H1 (cell line): ENCODE measurements at regions not wholly inside any gene's neighbourhood (a gene's known extent, or its start where the extent isn't known, plus 50 kb on each side); places are given as distances from the start of the nearest gene placed in this dataset.

Source experiments
- CTCF ChIA-PET: fragments of 300-600 bp; sonication (Branson Sonifier 250); formaldehyde crosslinking; loops from one replicate; lab custom pipeline; 2021; ENCODE audit not compliant: partially characterized antibody; lab: Charles Lee
- POLR2A ChIA-PET: fragments of 300-600 bp; sonication (Branson Sonifier 250); formaldehyde crosslinking; loops from one replicate; lab custom pipeline; 2021; ENCODE audit warnings: inconsistent platforms; ENCODE audit not compliant: partially characterized antibody; lab: Charles Lee
- DNase-seq, 2 experiments: peaks; one replicate each; pipeline versions ENCODE4 v3.0.0 to v3.0.0-alpha.2; 2010 to 2022; ENCODE audit warnings: low spot score in 2 of 2, low read depth in 1 of 2, mixed read lengths in 1 of 2
- FAIRE-seq: peaks from 2 replicates; lab custom pipeline; 2011; peaks lifted over from hg19 to GRCh38; lab: Jason Lieb, UNC
- H2AFZ ChIP-seq: 2 replicates; pipeline ENCODE4 v1.8.1; 2012; ENCODE audit warnings: low read length, inconsistent platforms
- H2AK5ac ChIP-seq: 2 replicates; pipeline ENCODE4 v1.6.1; 2013; ENCODE audit warnings: low read depth, low read length
- H2BK120ac ChIP-seq: replicated peaks from 2 replicates; pipeline ENCODE3; 2013; ENCODE audit warnings: low read depth, low read length, inconsistent platforms
- H2BK12ac ChIP-seq: 2 replicates; pipeline ENCODE4 v1.6.1; 2013; ENCODE audit warnings: low read depth, low read length
- H2BK15ac ChIP-seq: 2 replicates; pipeline ENCODE4 v1.6.1; 2013; ENCODE audit warnings: low read length
- H2BK20ac ChIP-seq: 2 replicates; pipeline ENCODE4 v1.6.1; 2013; ENCODE audit warnings: low read length
- H2BK5ac ChIP-seq: 2 replicates; pipeline ENCODE4 v1.6.1; 2013; ENCODE audit warnings: low read depth, low read length
- H3K14ac ChIP-seq: 2 replicates; pipeline ENCODE4 v1.6.1; 2013; ENCODE audit warnings: inconsistent platforms; ENCODE audit not compliant: insufficient read length
- H3K18ac ChIP-seq: 2 replicates; pipeline ENCODE4 v1.6.1; 2013; ENCODE audit warnings: low read length; ENCODE audit errors: extremely low read depth
- H3K23ac ChIP-seq: 2 replicates; pipeline ENCODE4 v1.6.1; 2013; ENCODE audit warnings: inconsistent platforms; ENCODE audit not compliant: insufficient read length
- H3K23me2 ChIP-seq: 2 replicates; pipeline ENCODE4 v1.6.1; 2013; ENCODE audit warnings: low read depth, low read length
- H3K27ac ChIP-seq: 2 replicates; pipeline ENCODE4 v1.6.1; 2011; ENCODE audit warnings: low read depth, low read length, inconsistent platforms
- H3K27me3 ChIP-seq, 4 experiments: replicated peaks in 1 of 4; 1 replicate in 1 of 4; 2 replicates in 3 of 4; pipeline versions ENCODE4 v1.6.1 to v1.8.1; 2011 to 2013; ENCODE audit warnings: low read length in 3 of 4, mild to moderate bottlenecking in 3 of 4, inconsistent platforms in 2 of 4, mixed read lengths in 2 of 4, moderate library complexity in 1 of 4; ENCODE audit not compliant: control insufficient read depth in 3 of 4, insufficient read depth in 3 of 4; ENCODE audit errors: extremely low read depth in 1 of 4
- H3K36me3 ChIP-seq, 4 experiments: 2 replicates each; pipeline versions ENCODE4 v1.6.1 to v1.8.1; 2011 to 2013; ENCODE audit warnings: mild to moderate bottlenecking in 4 of 4, low read length in 3 of 4, moderate library complexity in 2 of 4, control low read depth in 1 of 4, inconsistent platforms in 1 of 4; ENCODE audit not compliant: insufficient read depth in 4 of 4, control insufficient read depth in 2 of 4
- H3K4ac ChIP-seq: replicated peaks from 2 replicates; pipeline ENCODE3; 2013; ENCODE audit warnings: low read length, low read depth, mixed read lengths, inconsistent platforms; ENCODE audit not compliant: insufficient read length
- H3K4me1 ChIP-seq, 4 experiments: replicated peaks in 1 of 4; 1 replicate in 1 of 4; 2 replicates in 3 of 4; pipeline versions ENCODE4 v1.6.1 to v1.8.1; 2011 to 2013; ENCODE audit warnings: low read length in 3 of 4, inconsistent platforms in 2 of 4, mixed read lengths in 1 of 4; ENCODE audit not compliant: insufficient read depth in 4 of 4, control insufficient read depth in 3 of 4
- H3K4me2 ChIP-seq, 2 experiments: 2 replicates each; pipeline versions ENCODE4 v1.6.1 to v1.8.1; 2011 to 2013; ENCODE audit warnings: low read depth in 2 of 2, low read length in 2 of 2, control low read depth in 1 of 2, inconsistent platforms in 1 of 2, mild to moderate bottlenecking in 1 of 2; ENCODE audit not compliant: insufficient read depth in 1 of 2
- H3K4me3 ChIP-seq, 4 experiments: fragments of 200-600, 300-600 bp in 1 of 4; sonication (generic), shearing (Covaris generic), sonication (Bioruptor Twin) in 1 of 4; 2 replicates each; pipeline versions ENCODE4 v1.5.1 to v1.8.1; 2011 to 2016; ENCODE audit warnings: low read length in 4 of 4, low read depth in 3 of 4, control low read depth in 2 of 4, inconsistent platforms in 2 of 4, mild to moderate bottlenecking in 2 of 4, mixed read lengths in 1 of 4, moderate library complexity in 1 of 4; ENCODE audit not compliant: insufficient read depth in 2 of 4; ENCODE audit errors: extremely low read depth in 1 of 4
- H3K56ac ChIP-seq: replicated peaks from 2 replicates; pipeline ENCODE3; 2013; ENCODE audit warnings: low read depth, mild to moderate bottlenecking, mixed read lengths, low read length, inconsistent platforms; ENCODE audit not compliant: insufficient read length
- H3K79me1 ChIP-seq: 2 replicates; pipeline ENCODE4 v1.6.1; 2013; ENCODE audit warnings: low read depth, low read length, control low read depth
- H3K79me2 ChIP-seq, 2 experiments: 2 replicates each; pipeline versions ENCODE4 v1.6.1 to v1.8.1; 2012 to 2013; ENCODE audit warnings: low read length in 2 of 2, mild to moderate bottlenecking in 2 of 2, inconsistent platforms in 1 of 2; ENCODE audit not compliant: insufficient read depth in 2 of 2, control insufficient read depth in 1 of 2
- H3K9ac ChIP-seq, 4 experiments: replicated peaks in 1 of 4; 1 replicate in 1 of 4; 2 replicates in 3 of 4; pipeline versions ENCODE4 v1.6.1 to v1.8.1; 2011 to 2013; ENCODE audit warnings: low read depth in 3 of 4, low read length in 3 of 4, control low read depth in 2 of 4, mild to moderate bottlenecking in 2 of 4, moderate library complexity in 2 of 4, inconsistent platforms in 1 of 4; ENCODE audit errors: extremely low read depth in 1 of 4
- H3K9me3 ChIP-seq, 2 experiments: 2 replicates each; pipeline versions ENCODE4 v1.6.1 to v1.8.1; 2012 to 2013; ENCODE audit warnings: mild to moderate bottlenecking in 2 of 2, moderate library complexity in 2 of 2, control low read depth in 1 of 2, inconsistent platforms in 1 of 2, low read depth in 1 of 2, low read length in 1 of 2, mixed read lengths in 1 of 2; ENCODE audit not compliant: insufficient read depth in 2 of 2
- H4K20me1 ChIP-seq, 2 experiments: replicated peaks in 1 of 2; 2 replicates each; pipeline versions ENCODE3 to v1.8.1; 2011 to 2013; ENCODE audit warnings: inconsistent platforms in 2 of 2, low read length in 2 of 2, mild to moderate bottlenecking in 1 of 2; ENCODE audit not compliant: insufficient read depth in 2 of 2, control insufficient read depth in 1 of 2
- H4K5ac ChIP-seq: 2 replicates; pipeline ENCODE4 v1.6.1; 2013; ENCODE audit warnings: low read length, low read depth, mixed read lengths, inconsistent platforms; ENCODE audit not compliant: insufficient read length
- H4K8ac ChIP-seq: 2 replicates; pipeline ENCODE4 v1.8.0; 2013; ENCODE audit warnings: mild to moderate bottlenecking, moderate library complexity, low read length, inconsistent platforms; ENCODE audit not compliant: insufficient read depth; ENCODE audit errors: extremely low read depth
- H4K91ac ChIP-seq: replicated peaks from 2 replicates; pipeline ENCODE3; 2013; ENCODE audit warnings: low read length, mixed read lengths, inconsistent platforms; ENCODE audit not compliant: insufficient read length
- KDM1A ChIP-seq: fragments of 200-600, 300-600 bp; sonication (generic); IDR thresholded peaks from 2 replicates; pipeline ENCODE4 v1.7.1; 2016; ENCODE audit warnings: mild to moderate bottlenecking, low read length, borderline replicate concordance
- RXRA ChIP-seq: IDR thresholded peaks from 2 replicates; pipeline ENCODE4 v1.6.1; 2011; ENCODE audit warnings: low read depth, mild to moderate bottlenecking, low read length, moderate library complexity; ENCODE audit not compliant: insufficient read depth
- TAF1 ChIP-seq: IDR thresholded peaks from 2 replicates; pipeline ENCODE4 v1.6.1; 2011; ENCODE audit warnings: mild to moderate bottlenecking, low read depth, low read length
- WGBS, 2 experiments: shearing (Covaris generic) in 1 of 2; methylation state at CpG; one replicate each; pipeline versions ENCODE4 v1.1.6 to v1.1.7; 2013 to 2015; ENCODE audit warnings: low lambda C conversion rate in 2 of 2, mixed read lengths in 2 of 2, inconsistent platforms in 1 of 2, low coverage in 1 of 2, missing lambda C conversion rate in 1 of 2; ENCODE audit not compliant: insufficient replicate concordance in 2 of 2, insufficient coverage in 1 of 2, insufficient read length in 1 of 2; ENCODE audit errors: extremely low coverage in 1 of 2, missing lambda C conversion rate in 1 of 2; 5-methylcytosine and 5-hydroxymethylcytosine counted together

DNA sequence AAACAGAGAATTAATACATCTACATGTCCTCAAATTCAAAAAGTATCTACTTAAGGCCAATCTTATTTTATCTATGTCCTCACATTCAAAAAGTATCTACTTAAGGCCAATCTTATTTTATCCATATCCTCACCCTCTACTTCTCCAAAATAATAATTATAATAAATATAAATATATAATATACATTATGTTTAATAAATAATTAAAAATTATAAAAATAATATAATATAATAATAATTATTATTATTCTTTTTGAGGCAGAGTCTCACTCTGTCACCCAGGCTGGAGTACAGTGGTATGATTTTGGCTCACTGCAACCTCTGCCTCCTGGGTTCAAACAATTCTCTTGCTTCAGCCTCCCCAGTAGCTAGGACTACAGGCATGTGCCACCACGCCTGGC lies 784.9 kb downstream of the DNAJB9 start:
- H3K9me3 ChIP-seq, result no peaks in the 10 kb centered on the region
- H3K18ac ChIP-seq, result no peak overlapping the region
- no peaks in the 10 kb centered on the region for H3K36me3 ChIP-seq
- no peak overlapping the region for H2BK15ac ChIP-seq
- H2BK20ac ChIP-seq, result no peak overlapping the region
- no peak overlapping the region for H4K5ac ChIP-seq
- H3K4me3 ChIP-seq, result no peak overlapping the region
- no peak overlapping the region for H2BK12ac ChIP-seq
- no peak for FAIRE-seq
- no peak overlapping the region for H3K56ac ChIP-seq
- no peaks in the 10 kb centered on the region; the same call in 1 of the 2 replicates for H3K23me2 ChIP-seq
- H3K27me3 ChIP-seq, result no peaks in the 10 kb centered on the region
- H2AFZ ChIP-seq, result no peak overlapping the region
- H3K4me1 ChIP-seq, result no peaks in the 10 kb centered on the region
- H3K4me2 ChIP-seq, result no peak overlapping the region
- H3K4ac ChIP-seq, result no peak overlapping the region
- no peak overlapping the region for H3K14ac ChIP-seq
- no peak overlapping the region for H2BK120ac ChIP-seq
- H3K79me1 ChIP-seq, result no peaks in the 10 kb centered on the region
- ChIA-PET CTCF (no interaction called here), POLR2A (no interaction called here)
- H4K91ac ChIP-seq, result no peak overlapping the region
- H3K9ac ChIP-seq, result no peak overlapping the region
- no peak for DNase-seq
- no peaks in the 10 kb centered on the region for H3K79me2 ChIP-seq
- no peaks in the 10 kb centered on the region for H4K20me1 ChIP-seq
- 94% methylated on average over 1 of the region's 1 CpG; no CpG with 5 or more reads in 1 of the 2 experiments for WGBS, 2 experiments
- no peak overlapping the region for H2AK5ac ChIP-seq
- H4K8ac ChIP-seq, result no peak overlapping the region
- H3K27ac ChIP-seq, result no peak overlapping the region
- H3K23ac ChIP-seq, result no peak overlapping the region
- no peak overlapping the region for H2BK5ac ChIP-seq
- TF ChIP-seq TAF1 (no peak), KDM1A (no peak), RXRA (no peak)
